ENCODE measurements at regions not wholly inside any gene's neighbourhood (a gene's known extent, or its start where the extent isn't known, plus 50 kb on each side); places are given as distances from the start of the nearest gene placed in this dataset.

- TF ChIP-seq CTCF (conservative IDR thresholded peaks at IDR 0.05; ENCODE audit: low read length) = no peak
- TF ChIP-seq EZH2phosphoT487 (IDR thresholded peaks at IDR 0.05; ENCODE audit: borderline replicate concordance) = no peak
These were observed 55.5 kb downstream of the DRD1 start for GRCh38 chr5:175388531-175388930.
